ENCODE measurements at regions not wholly inside any gene's neighbourhood (a gene's known extent, or its start where the extent isn't known, plus 50 kb on each side); places are given as distances from the start of the nearest gene placed in this dataset.

DNA sequence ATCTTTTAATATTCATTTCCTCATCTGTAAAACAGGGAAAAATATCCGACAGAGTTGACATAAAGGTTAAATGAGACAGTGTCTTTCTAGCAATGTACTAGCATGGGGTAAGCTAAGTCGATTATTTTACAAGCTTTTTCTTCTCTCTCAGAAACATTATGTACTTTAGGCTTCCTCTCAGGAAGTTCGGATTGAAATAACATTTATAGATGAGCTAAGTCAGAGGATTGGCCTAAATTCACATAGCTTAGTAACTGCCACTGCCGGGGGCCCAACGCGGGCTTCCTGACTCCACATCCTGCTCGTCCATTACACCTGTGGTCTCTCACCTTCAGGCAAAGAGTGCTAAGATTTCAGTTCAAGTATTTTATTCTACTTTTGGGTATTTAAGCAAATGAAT lies 462.3 kb upstream of the NFIA start:
- no peak overlapping the region for H4K8ac ChIP-seq (replicated peaks; ENCODE audit: insufficient read length, low read depth, low read length)
- H3K27me3 Mint-ChIP-seq (ENCODE audit: low read depth) = no peaks in the 10 kb centered on the region

More for the DNA sequence above, 462.3 kb upstream of the NFIA start:
- Mint-ChIP-seq H3K9me3 (no peaks in the 10 kb centered on the region), H3K27ac (no peak overlapping the region), H3K4me1 (peaks cover 5 to 9% of the 10 kb centered on the region in 2 experiments), H3K4me3 (no peak overlapping the region), H3K36me3 (ENCODE audit: insufficient read depth in 1 of 3, low read depth in 3 of 3) (no peaks in the 10 kb centered on the region)
- Histone ChIP-seq H3K18ac (ENCODE audit: insufficient read length, low read depth, low read length) (no peak overlapping the region), H3K23ac (ENCODE audit: insufficient read length, low read depth, low read length) (no peak overlapping the region), H3K14ac (ENCODE audit: insufficient read depth, low read length) (no peak overlapping the region), H3K27ac (ENCODE audit: insufficient read length, low read depth, low read length) (no peak overlapping the region), H2AK5ac (ENCODE audit: insufficient read length, low read length) (no peak overlapping the region), H3T11ph (ENCODE audit: low read length) (no peak overlapping the region), H3K9me3 (ENCODE audit: control insufficient read depth, low read depth, low read length) (no peaks in the 10 kb centered on the region), H2BK20ac (ENCODE audit: low read depth, low read length, poor library complexity, severe bottlenecking) (no peak overlapping the region), H3K4ac (ENCODE audit: low read depth, low read length) (no peak overlapping the region), H3K79me1 (ENCODE audit: insufficient read depth, low read depth, low read length, poor library complexity, severe bottlenecking) (no peaks in the 10 kb centered on the region), H2BK12ac (ENCODE audit: insufficient read length, low read depth, low read length) (no peak overlapping the region), H3K27me3 (ENCODE audit: insufficient read depth, low read length) (no peaks in the 10 kb centered on the region), H2BK5ac (ENCODE audit: insufficient read length, low read length) (no peak overlapping the region), H4K91ac (ENCODE audit: insufficient read length, low read depth, low read length) (no peak overlapping the region), H3K79me2 (ENCODE audit: insufficient read depth, low read length) (no peaks in the 10 kb centered on the region), H3K4me2 (ENCODE audit: insufficient read depth, insufficient read length, low read length) (no peak overlapping the region), H2BK15ac (ENCODE audit: low read depth, low read length) (no peak overlapping the region), H2AFZ (ENCODE audit: low read length) (no peak overlapping the region), H3K9ac (ENCODE audit: extremely low read depth, insufficient read length, low read length) (no peak overlapping the region), H3K4me1 (ENCODE audit: insufficient read depth, low read length) (no peaks in the 10 kb centered on the region), H4K5ac (ENCODE audit: insufficient read length, low read depth, low read length) (no peak overlapping the region), H2BK120ac (ENCODE audit: low read depth, low read length, poor library complexity, severe bottlenecking) (no peak overlapping the region), H3K23me2 (ENCODE audit: insufficient read length, low read depth, low read length, poor library complexity, severe bottlenecking) (no peaks in the 10 kb centered on the region), H3K56ac (ENCODE audit: insufficient read length, low read depth, low read length) (no peak overlapping the region), H4K20me1 (ENCODE audit: control insufficient read depth, insufficient read depth, insufficient read length) (no peaks in the 10 kb centered on the region)
- WGBS (ENCODE audit: extremely low coverage, insufficient read length, low lambda C conversion rate) = no CpG with 5 or more reads among the region's 7 CpGs
- TF ChIP-seq, protein P1, sequence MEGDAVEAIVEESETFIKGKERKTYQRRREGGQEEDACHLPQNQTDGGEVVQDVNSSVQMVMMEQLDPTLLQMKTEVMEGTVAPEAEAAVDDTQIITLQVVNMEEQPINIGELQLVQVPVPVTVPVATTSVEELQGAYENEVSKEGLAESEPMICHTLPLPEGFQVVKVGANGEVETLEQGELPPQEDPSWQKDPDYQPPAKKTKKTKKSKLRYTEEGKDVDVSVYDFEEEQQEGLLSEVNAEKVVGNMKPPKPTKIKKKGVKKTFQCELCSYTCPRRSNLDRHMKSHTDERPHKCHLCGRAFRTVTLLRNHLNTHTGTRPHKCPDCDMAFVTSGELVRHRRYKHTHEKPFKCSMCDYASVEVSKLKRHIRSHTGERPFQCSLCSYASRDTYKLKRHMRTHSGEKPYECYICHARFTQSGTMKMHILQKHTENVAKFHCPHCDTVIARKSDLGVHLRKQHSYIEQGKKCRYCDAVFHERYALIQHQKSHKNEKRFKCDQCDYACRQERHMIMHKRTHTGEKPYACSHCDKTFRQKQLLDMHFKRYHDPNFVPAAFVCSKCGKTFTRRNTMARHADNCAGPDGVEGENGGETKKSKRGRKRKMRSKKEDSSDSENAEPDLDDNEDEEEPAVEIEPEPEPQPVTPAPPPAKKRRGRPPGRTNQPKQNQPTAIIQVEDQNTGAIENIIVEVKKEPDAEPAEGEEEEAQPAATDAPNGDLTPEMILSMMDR (conservative IDR thresholded peaks at IDR 0.05) = no peak
- no peak for DNase-seq
